GM12865 (cell line): ENCODE measurements at regions not wholly inside any gene's neighbourhood (a gene's known extent, or its start where the extent isn't known, plus 50 kb on each side); places are given as distances from the start of the nearest gene placed in this dataset.
"Not testable (repeated sequence)": the region's sequence is repeated elsewhere in the genome, so short reads cannot be mapped to it uniquely, and the experiment has no call there.

Experiments used
- DNase-seq: peaks from one replicate; pipeline ENCODE4 v3.0.0; 2010; ENCODE audit warnings: low read depth
- H3K4me3 ChIP-seq: 2 replicates; pipeline ENCODE4 v1.5.1; 2011; ENCODE audit warnings: mild to moderate bottlenecking, low read depth, low read length, control low read depth
- TF ChIP-seq, protein P1 (sequence below): IDR thresholded peaks from 2 replicates; pipeline ENCODE4 v1.5.1; 2011; ENCODE audit warnings: low read length, control low read depth, low read depth, inconsistent platforms; ENCODE audit not compliant: insufficient read depth; ENCODE audit errors: missing control alignments

DNA sequence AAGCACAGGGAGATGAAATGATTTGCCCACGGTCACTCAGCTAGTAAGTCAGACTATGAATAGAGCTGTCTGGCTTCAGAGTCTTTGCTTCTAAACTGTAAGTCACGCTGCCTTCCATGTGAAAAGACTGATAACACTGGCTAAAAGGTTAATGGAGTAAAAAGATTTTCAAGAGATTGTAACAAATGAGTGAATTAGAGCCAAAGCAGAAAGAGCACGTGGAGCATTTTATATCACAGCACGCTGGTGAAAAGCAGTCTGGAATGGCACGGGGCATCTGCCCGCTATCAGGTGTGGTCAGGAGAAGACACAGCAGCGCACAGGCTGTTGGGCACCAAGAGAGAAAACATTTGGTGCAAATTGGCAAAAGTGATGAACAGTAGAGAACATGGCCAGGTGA lies 144.8 kb upstream of the GALNT2 start:
- no peak overlapping the region for H3K4me3 ChIP-seq
- TF ChIP-seq, protein P1, sequence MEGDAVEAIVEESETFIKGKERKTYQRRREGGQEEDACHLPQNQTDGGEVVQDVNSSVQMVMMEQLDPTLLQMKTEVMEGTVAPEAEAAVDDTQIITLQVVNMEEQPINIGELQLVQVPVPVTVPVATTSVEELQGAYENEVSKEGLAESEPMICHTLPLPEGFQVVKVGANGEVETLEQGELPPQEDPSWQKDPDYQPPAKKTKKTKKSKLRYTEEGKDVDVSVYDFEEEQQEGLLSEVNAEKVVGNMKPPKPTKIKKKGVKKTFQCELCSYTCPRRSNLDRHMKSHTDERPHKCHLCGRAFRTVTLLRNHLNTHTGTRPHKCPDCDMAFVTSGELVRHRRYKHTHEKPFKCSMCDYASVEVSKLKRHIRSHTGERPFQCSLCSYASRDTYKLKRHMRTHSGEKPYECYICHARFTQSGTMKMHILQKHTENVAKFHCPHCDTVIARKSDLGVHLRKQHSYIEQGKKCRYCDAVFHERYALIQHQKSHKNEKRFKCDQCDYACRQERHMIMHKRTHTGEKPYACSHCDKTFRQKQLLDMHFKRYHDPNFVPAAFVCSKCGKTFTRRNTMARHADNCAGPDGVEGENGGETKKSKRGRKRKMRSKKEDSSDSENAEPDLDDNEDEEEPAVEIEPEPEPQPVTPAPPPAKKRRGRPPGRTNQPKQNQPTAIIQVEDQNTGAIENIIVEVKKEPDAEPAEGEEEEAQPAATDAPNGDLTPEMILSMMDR = no peak
- no peak for DNase-seq

DNA sequence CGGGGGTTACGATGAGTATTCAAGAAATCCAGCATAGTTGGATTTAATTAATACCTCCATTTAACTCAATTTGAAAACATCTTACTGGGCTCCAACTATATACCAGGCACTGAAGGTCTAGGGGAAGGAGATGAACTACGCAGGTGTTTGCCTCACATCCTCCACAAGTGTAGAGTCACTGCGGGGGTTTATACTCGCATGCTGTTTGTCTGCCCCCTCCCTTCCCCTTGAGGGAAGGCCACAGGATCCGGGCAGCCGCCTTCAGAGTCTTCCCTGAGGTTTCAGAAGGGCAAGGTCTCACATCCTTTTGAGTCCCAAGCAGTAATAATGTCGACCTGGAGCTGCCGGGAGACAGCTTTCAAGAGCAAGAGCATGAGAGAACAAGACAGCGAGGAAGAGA lies 142.4 kb upstream of the GALNT2 start:
- DNase-seq = no peak
- H3K4me3 ChIP-seq = no peak overlapping the region
- TF ChIP-seq, protein P1 = no peak

DNA sequence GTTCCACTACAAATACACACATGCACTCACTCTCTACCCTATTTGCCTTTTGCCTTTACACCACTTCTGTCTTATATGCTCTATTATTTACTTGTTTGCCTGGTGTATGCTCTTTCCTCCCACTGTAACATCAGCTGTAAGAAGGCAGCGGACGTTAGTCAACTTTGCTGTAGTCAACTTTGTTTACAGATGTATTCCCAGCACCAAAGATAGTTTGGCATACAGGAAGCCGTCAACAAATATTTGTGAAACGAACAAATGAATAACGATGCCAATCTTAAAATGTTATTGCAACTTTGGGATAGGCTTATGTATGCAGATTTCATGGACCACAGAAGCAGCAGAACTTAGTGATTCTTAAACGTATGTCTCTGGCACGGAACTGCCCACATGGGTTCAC lies 138.3 kb upstream of the GALNT2 start:
- TF ChIP-seq, protein P1 = no peak
- no peak for DNase-seq

DNA sequence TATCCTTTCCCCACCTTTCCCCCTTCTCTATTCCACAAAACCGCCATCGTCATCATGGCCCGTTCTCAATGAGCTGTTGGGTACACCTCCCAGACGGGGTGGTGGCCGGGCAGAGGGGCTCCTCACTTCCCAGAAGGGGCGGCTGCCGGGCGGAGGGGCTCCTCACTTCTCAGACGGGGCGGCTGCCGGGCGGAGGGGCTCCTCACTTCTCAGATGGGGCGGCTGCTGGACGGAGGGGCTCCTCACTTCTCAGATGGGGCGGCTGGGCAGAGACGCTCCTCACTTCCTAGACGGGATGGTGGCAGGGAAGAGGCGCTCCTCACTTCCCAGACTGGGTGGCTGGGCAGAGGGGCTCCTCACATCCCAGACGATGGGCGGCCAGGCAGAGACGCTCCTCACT lies 135.3 kb upstream of the GALNT2 start:
- not testable (repeated sequence) for H3K4me3 ChIP-seq, DNase-seq

More for the DNA sequence above, 138.3 kb upstream of the GALNT2 start:
- no peak overlapping the region for H3K4me3 ChIP-seq

DNA sequence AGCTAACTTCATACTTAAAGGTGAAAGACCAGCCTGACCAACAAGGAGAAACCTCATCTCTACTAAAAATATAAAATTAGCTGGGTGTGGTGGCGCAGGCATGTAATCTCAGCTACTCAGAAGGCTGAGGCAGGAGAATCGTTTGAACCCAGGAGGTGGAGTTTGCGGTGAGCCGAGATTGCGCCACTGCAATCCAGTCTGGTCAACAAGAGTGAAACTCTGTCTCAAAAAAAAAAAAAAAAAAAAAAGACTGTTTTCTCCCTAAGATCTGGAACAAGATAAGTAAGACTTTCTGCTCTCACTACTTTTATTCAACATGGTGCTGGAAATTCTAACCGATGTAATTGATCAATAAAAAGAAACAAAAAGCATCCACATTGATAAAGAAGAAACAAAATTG lies 131.9 kb upstream of the GALNT2 start:
- DNase-seq, H3K4me3 ChIP-seq: not testable (repeated sequence)

DNA sequence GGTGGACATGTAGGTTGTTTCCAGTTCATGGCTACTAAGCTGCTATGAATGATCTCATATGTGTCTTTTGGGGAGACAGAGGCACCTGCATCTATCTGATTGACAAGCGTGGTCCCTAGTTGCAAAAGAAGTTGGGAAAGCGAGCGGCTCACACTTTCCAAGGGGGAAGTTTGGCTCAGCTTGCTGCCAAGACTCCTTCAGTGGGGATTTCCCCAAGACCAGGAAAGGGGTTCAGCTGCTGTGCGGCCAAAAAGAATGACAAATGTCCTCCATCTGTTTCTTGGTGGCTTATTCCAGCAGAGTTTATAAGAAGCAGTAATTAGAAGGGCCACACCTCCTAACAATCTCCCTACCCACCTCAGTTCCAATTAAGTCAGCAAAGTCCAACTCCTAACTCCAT lies 128.5 kb upstream of the GALNT2 start:
- DNase-seq = no peak

DNA sequence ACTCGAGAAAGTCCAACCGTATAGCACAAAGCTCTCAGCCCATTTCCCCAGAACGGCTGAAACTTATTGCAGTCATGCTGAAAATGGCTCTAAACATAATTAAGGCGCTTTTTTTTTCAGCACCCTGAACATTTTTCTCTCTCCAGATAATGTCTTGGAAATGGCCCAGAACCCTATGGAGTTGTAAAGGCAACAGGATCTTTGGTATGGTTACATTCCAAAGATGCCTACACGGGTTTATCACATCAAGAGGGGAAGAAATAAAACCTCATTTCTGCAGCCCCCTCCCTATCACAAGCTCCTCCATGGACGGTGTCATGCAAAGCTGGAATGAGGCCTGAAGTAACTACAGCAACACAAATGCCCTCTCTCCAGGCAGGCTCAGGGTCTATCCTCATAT lies 126.4 kb upstream of the GALNT2 start:
- DNase-seq = no peak
- TF ChIP-seq, protein P1 = no peak

More for the DNA sequence above, 128.5 kb upstream of the GALNT2 start:
- TF ChIP-seq, protein P1 = no peak
- H3K4me3 ChIP-seq = no peak overlapping the region

DNA sequence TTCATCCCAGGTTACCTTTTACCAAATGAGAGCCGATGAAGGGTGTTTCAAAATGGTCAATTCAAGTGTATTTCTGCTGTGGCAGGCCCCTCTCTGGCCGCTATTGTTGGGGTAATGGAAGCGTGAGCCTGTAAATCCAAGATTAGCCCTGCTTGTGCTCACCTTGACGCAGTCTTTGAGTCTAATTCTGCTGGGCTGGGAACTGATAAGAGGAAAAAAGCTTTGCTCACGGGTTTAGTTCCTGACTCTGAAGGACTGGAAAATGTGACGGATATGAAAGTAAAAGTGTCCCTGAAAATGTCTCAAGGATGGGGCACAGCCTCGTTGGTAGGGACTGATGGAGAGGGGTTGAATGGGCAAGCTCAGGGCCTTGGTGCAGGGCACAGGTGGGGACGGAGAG lies 125.9 kb upstream of the GALNT2 start:
- no peak for DNase-seq
- TF ChIP-seq, protein P1 = no peak
- H3K4me3 ChIP-seq = no peak overlapping the region

More for the DNA sequence above, 126.4 kb upstream of the GALNT2 start:
- no peak overlapping the region for H3K4me3 ChIP-seq
